Trophoblast cell (in vitro differentiated cells and primary cell): ENCODE measurements at regions not wholly inside any gene's neighbourhood (a gene's known extent, or its start where the extent isn't known, plus 50 kb on each side); places are given as distances from the start of the nearest gene placed in this dataset.
A peak's percentile ranks its signal among the peaks of the same experiment; 100 is the strongest.
"Not testable (repeated sequence)": the region's sequence is repeated elsewhere in the genome, so short reads cannot be mapped to it uniquely, and the experiment has no call there.

Experiments
- DNase-seq, 2 donors: peaks; one replicate each; pipeline ENCODE4 v3.0.0-alpha.2; 2016
- H2AFZ ChIP-seq: 2 replicates; pipeline ENCODE4 v1.6.1; 2013; ENCODE audit warnings: low read length, moderate library complexity, mild to moderate bottlenecking; ENCODE audit not compliant: insufficient read depth, poor library complexity
- H2AK5ac ChIP-seq: 2 replicates; pipeline ENCODE4 v1.6.1; 2013; ENCODE audit warnings: mild to moderate bottlenecking, low read length
- H2BK120ac ChIP-seq: 2 replicates; pipeline ENCODE4 v1.6.1; 2013; ENCODE audit warnings: low read length, mild to moderate bottlenecking, moderate library complexity; ENCODE audit not compliant: insufficient read depth, poor library complexity
- H2BK12ac ChIP-seq: 2 replicates; pipeline ENCODE4 v1.6.1; 2013; ENCODE audit warnings: mild to moderate bottlenecking, low read length, moderate library complexity
- H2BK5ac ChIP-seq: 2 replicates; pipeline ENCODE4 v1.6.1; 2013; ENCODE audit warnings: low read length, low read depth, moderate library complexity, mild to moderate bottlenecking; ENCODE audit not compliant: poor library complexity
- H3K14ac ChIP-seq: 2 replicates; pipeline ENCODE4 v1.6.1; 2013; ENCODE audit warnings: mild to moderate bottlenecking, low read length
- H3K18ac ChIP-seq: 2 replicates; pipeline ENCODE4 v1.6.1; 2013; ENCODE audit warnings: mild to moderate bottlenecking, low read length
- H3K23ac ChIP-seq: 2 replicates; pipeline ENCODE4 v1.6.1; 2013; ENCODE audit warnings: low read length
- H3K27ac ChIP-seq: 2 replicates; pipeline ENCODE4 v1.5.1; 2013; ENCODE audit warnings: low read depth, mild to moderate bottlenecking, inconsistent platforms, low read length, moderate library complexity
- H3K27me3 ChIP-seq: 2 replicates; pipeline ENCODE4 v1.6.1; 2013; ENCODE audit warnings: inconsistent platforms, mild to moderate bottlenecking, low read length, moderate library complexity; ENCODE audit not compliant: insufficient read depth
- H3K36me3 ChIP-seq, 2 experiments: 1 replicate in 1 of 2; 2 replicates in 1 of 2; pipeline ENCODE4 v1.6.1; 2013; ENCODE audit warnings: low read length in 2 of 2, mild to moderate bottlenecking in 2 of 2, moderate library complexity in 1 of 2; ENCODE audit not compliant: insufficient read depth in 2 of 2, control insufficient read depth in 1 of 2
- H3K4ac ChIP-seq: 2 replicates; pipeline ENCODE4 v1.6.1; 2013; ENCODE audit warnings: low read depth, mild to moderate bottlenecking, low read length, moderate library complexity
- H3K4me1 ChIP-seq, 2 experiments: 1 replicate in 1 of 2; 2 replicates in 1 of 2; pipeline ENCODE4 v1.6.1; 2013; ENCODE audit warnings: low read length in 2 of 2, mild to moderate bottlenecking in 2 of 2, moderate library complexity in 1 of 2; ENCODE audit not compliant: insufficient read depth in 2 of 2, control insufficient read depth in 1 of 2
- H3K4me2 ChIP-seq: 2 replicates; pipeline ENCODE4 v1.6.1; 2013; ENCODE audit warnings: inconsistent platforms, mild to moderate bottlenecking, low read length, moderate library complexity
- H3K4me3 ChIP-seq: 2 replicates; pipeline ENCODE4 v1.5.1; 2013; ENCODE audit warnings: mild to moderate bottlenecking, low read depth, low read length, inconsistent platforms
- H3K79me1 ChIP-seq: one replicate; pipeline ENCODE4 v1.6.1; 2013; ENCODE audit warnings: low read length
- H3K79me2 ChIP-seq: 2 replicates; pipeline ENCODE4 v1.6.1; 2013; ENCODE audit warnings: low read length, mild to moderate bottlenecking; ENCODE audit not compliant: control insufficient read depth, insufficient read depth, poor library complexity
- H3K9ac ChIP-seq: 2 replicates; pipeline ENCODE4 v1.6.1; 2013; ENCODE audit warnings: mild to moderate bottlenecking, low read length
- H3K9me3 ChIP-seq: 2 replicates; pipeline ENCODE4 v1.6.1; 2013; ENCODE audit warnings: low read depth, mild to moderate bottlenecking, control low read depth, inconsistent platforms, low read length; ENCODE audit not compliant: insufficient read depth
- H4K12ac ChIP-seq: 2 replicates; pipeline ENCODE4 v1.6.1; 2013; ENCODE audit warnings: low read depth, mild to moderate bottlenecking, low read length, moderate library complexity
- H4K8ac ChIP-seq: 2 replicates; pipeline ENCODE4 v1.6.1; 2013; ENCODE audit warnings: low read depth, mild to moderate bottlenecking, low read length, moderate library complexity
- H4K91ac ChIP-seq: one replicate; pipeline ENCODE4 v1.6.1; 2013; ENCODE audit warnings: low read depth, mild to moderate bottlenecking, low read length, moderate library complexity
- WGBS: extraction: QIAGEN DNeasy Blood & Tissue Kit; methylation state at CpG from one replicate; pipeline ENCODE4 v1.1.7; 2013; ENCODE audit warnings: missing lambda C conversion rate; ENCODE audit not compliant: insufficient read length, insufficient coverage; ENCODE audit errors: extremely low coverage; 5-methylcytosine and 5-hydroxymethylcytosine counted together

DNA sequence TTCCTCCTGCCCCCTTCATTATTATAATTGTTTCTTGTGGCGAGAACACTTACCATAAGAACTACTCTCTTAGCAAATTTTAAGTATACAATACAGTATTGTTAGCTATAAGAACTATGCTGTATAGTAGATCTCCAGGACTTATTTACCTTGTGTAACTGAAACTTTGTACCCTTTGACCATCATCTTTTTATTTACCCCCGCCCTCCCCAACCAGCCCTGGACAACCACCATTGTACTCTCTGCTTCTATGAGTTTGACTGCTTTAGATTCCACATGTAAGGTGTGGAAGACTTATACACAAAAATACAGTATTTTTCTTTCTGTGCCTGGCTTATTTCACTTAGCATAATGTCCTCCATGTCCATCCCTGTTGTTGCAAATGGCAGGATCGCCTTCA, 161.1 kb downstream of the PHF8 start:
- WGBS = no CpG with 5 or more reads among the region's 3 CpGs
- Histone ChIP-seq H2BK120ac (no peak overlapping the region), H3K4ac (no peak overlapping the region), H3K4me2 (no peak overlapping the region), H3K36me3 (no peaks in the 10 kb centered on the region), H3K27me3 (no peaks in the 10 kb centered on the region), H4K91ac (no peak overlapping the region), H2AK5ac (no peak overlapping the region), H3K4me3 (no peak overlapping the region), H3K14ac (no peak overlapping the region), H3K27ac (no peak overlapping the region), H3K4me1 (no peaks in the 10 kb centered on the region), H4K8ac (no peak overlapping the region), H3K9ac (no peak overlapping the region), H2AFZ (no peak overlapping the region), H2BK5ac (no peak overlapping the region), H3K9me3 (no peaks in the 10 kb centered on the region), H4K12ac (no peak overlapping the region), H3K23ac (no peak overlapping the region), H3K79me2 (no peaks in the 10 kb centered on the region), H3K18ac (no peak overlapping the region), H3K79me1 (no peaks in the 10 kb centered on the region), H2BK12ac (no peak overlapping the region)
- no peak for DNase-seq

DNA sequence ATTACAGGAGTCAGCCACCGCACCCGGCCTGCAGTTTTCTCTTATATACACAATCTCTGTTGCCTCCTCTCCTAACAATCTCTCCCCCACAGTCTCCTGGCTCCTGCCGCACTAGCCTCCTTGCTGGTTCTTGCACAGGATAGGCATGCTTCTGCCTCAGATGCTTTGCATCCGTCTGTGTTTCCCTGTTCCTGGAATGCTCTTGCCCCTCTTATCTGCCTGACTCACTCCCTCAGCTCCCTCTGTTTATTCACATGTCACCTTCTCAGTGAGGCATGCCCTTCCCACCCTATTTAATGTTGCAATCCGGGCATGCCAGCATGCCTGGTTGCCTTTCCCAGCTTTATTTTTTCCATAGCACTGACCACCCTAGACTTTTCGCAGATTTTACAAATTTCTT, 161.9 kb downstream of the PHF8 start:
- Histone ChIP-seq H4K91ac (no peak overlapping the region), H3K14ac (no peak overlapping the region), H2AFZ (no peak overlapping the region), H2AK5ac (no peak overlapping the region), H2BK5ac (no peak overlapping the region), H3K4me2 (no peak overlapping the region), H3K79me1 (no peaks in the 10 kb centered on the region), H3K27me3 (no peaks in the 10 kb centered on the region), H4K12ac (no peak overlapping the region), H3K4me3 (no peak overlapping the region), H2BK12ac (no peak overlapping the region), H4K8ac (no peak overlapping the region), H3K9ac (no peak overlapping the region), H3K4ac (no peak overlapping the region), H3K27ac (no peak overlapping the region), H3K18ac (no peak overlapping the region), H2BK120ac (no peak overlapping the region), H3K4me1 (no peaks in the 10 kb centered on the region), H3K23ac (no peak overlapping the region), H3K9me3 (no peaks in the 10 kb centered on the region), H3K36me3 (no peaks in the 10 kb centered on the region), H3K79me2 (no peaks in the 10 kb centered on the region)
- DNase-seq = peak; percentile 65 to 73
- WGBS = no CpG with 5 or more reads among the region's 6 CpGs

DNA sequence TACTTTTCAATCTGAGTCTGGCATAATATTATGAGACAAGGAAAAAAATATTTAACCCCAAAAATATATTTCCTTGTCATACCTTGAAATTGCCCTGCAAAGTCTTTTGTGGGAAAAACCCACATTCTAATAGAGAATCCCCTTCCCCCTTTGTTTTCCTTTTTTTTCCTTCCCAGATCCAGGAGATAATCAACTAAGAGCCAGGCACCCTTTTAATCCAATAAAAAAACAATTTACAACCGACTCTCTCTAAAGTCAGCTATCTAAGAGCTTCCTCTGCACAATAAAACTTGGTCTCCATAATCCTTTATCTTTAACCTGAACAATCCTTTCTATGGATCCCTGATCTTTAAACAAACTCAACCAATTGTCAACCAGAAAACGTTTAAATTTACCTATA, 163.5 kb downstream of the PHF8 start:
- H3K14ac ChIP-seq, H3K79me1 ChIP-seq, DNase-seq, H2BK120ac ChIP-seq, H3K27ac ChIP-seq, H3K27me3 ChIP-seq, H3K23ac ChIP-seq, H3K4me2 ChIP-seq, H2AFZ ChIP-seq, H3K9ac ChIP-seq, H4K12ac ChIP-seq, H3K18ac ChIP-seq, H3K4me3 ChIP-seq, H2BK5ac ChIP-seq, H3K4ac ChIP-seq, H4K8ac ChIP-seq, H3K9me3 ChIP-seq, H2AK5ac ChIP-seq, H3K36me3 ChIP-seq, H3K79me2 ChIP-seq, H2BK12ac ChIP-seq, H3K4me1 ChIP-seq, H4K91ac ChIP-seq: not testable (repeated sequence)
- no CpG with 5 or more reads among the region's 2 CpGs for WGBS

DNA sequence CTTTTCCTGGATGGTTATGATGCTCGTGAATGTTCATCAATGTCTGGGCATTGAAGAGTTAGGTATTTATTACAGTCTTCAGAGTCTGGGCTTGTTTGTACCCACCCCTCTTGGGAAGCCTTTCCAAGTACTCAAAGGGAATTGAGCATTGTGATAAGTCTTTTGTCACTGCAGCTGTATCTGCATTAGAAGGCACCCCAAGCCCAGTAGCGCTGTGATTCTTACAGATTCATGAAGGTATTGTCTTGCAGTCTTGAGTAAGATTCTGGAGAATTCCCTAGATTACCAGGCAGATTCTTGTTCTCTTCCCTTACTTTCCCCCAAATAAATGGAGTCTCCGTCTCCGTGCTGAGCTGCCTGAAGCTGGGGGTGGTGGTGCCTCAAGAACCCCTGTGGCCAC, 173.4 kb upstream of the HUWE1 start:
- no peak overlapping the region for H2BK12ac ChIP-seq
- no peaks in the 10 kb centered on the region for H3K36me3 ChIP-seq
- H3K27ac ChIP-seq = no peak overlapping the region
- H2BK5ac ChIP-seq = no peak overlapping the region
- no peaks in the 10 kb centered on the region for H3K9me3 ChIP-seq
- no peak overlapping the region for H3K9ac ChIP-seq
- no peak overlapping the region for H4K12ac ChIP-seq
- H3K4me1 ChIP-seq = no peaks in the 10 kb centered on the region
- H3K4me2 ChIP-seq = no peak overlapping the region
- H3K23ac ChIP-seq = no peak overlapping the region
- H4K91ac ChIP-seq = no peak overlapping the region
- no CpG with 5 or more reads among the region's 4 CpGs for WGBS
- no peak overlapping the region for H4K8ac ChIP-seq
- no peaks in the 10 kb centered on the region for H3K79me1 ChIP-seq
- no peak overlapping the region for H3K4me3 ChIP-seq
- no peak overlapping the region for H3K18ac ChIP-seq
- no peak overlapping the region for H3K14ac ChIP-seq
- no peak overlapping the region for H2AFZ ChIP-seq
- no peaks in the 10 kb centered on the region for H3K79me2 ChIP-seq
- no peak for DNase-seq
- H2BK120ac ChIP-seq = no peak overlapping the region
- H2AK5ac ChIP-seq = no peak overlapping the region
- no peaks in the 10 kb centered on the region for H3K27me3 ChIP-seq
- no peak overlapping the region for H3K4ac ChIP-seq
